ENCODE measurements at regions not wholly inside any gene's neighbourhood (a gene's known extent, or its start where the extent isn't known, plus 50 kb on each side); places are given as distances from the start of the nearest gene placed in this dataset.

- Histone ChIP-seq H3K4me3 (no peak overlapping the region), H3K4me1 (no peaks in the 10 kb centered on the region), H3K27ac (no peak overlapping the region), H3K27me3 (ENCODE audit: insufficient read depth in 3 of 3, low read length in 2 of 3) (no peaks in the 10 kb centered on the region), H3K36me3 (ENCODE audit: insufficient read depth in 1 of 2, low read depth in 1 of 2) (no peaks in the 10 kb centered on the region), H3K9me3 (no peaks in the 10 kb centered on the region)
- WGBS, 3 donors, result 78 to 81% (median 79%) methylated on average over 3 of the region's 3 CpGs
- no peak for TF ChIP-seq CTCF (IDR thresholded peaks at IDR 0.05)
- intact Hi-C loops (cut with DNase I), result no loop called here
- DNase-seq (no peak), ATAC-seq (no peak)
These were observed 144.4 kb upstream of the NBPF11 start for GRCh38 chr1:148296511-148296910.

- intact Hi-C loops (cut with DNase I), result no loop called here
- no peaks in the 10 kb centered on the region for H3K27me3 ChIP-seq (ENCODE audit: insufficient read depth in 3 of 3, low read length in 2 of 3)
- H3K4me3 ChIP-seq, result no peak overlapping the region
- H3K9me3 ChIP-seq, result no peaks in the 10 kb centered on the region
- no peak for DNase-seq
- no peak overlapping the region for H3K27ac ChIP-seq
- no peaks in the 10 kb centered on the region for H3K36me3 ChIP-seq (ENCODE audit: insufficient read depth in 1 of 2, low read depth in 1 of 2)
- H3K4me1 ChIP-seq, result no peaks in the 10 kb centered on the region
- no peak for TF ChIP-seq CTCF (IDR thresholded peaks at IDR 0.05)
- 63 to 67% (median 67%) methylated on average over 5 of the region's 5 CpGs for WGBS, 3 donors
- ATAC-seq, result no peak
These were observed 142.2 kb upstream of the NBPF11 start for GRCh38 chr1:148294116-148294807.

GRCh38 chr1:148293651-148294050, 141.6 kb upstream of the NBPF11 start:
- DNase-seq (no peak), ATAC-seq (no peak)
- Histone ChIP-seq H3K27ac (no peak overlapping the region), H3K4me1 (no peaks in the 10 kb centered on the region), H3K4me3 (no peak overlapping the region), H3K9me3 (no peaks in the 10 kb centered on the region), H3K36me3 (ENCODE audit: insufficient read depth in 1 of 2, low read depth in 1 of 2) (no peaks in the 10 kb centered on the region), H3K27me3 (ENCODE audit: insufficient read depth in 3 of 3, low read length in 2 of 3) (no peaks in the 10 kb centered on the region)
- no peak for TF ChIP-seq CTCF (IDR thresholded peaks at IDR 0.05)
- 48 to 55% (median 53%) methylated on average over 6 of the region's 6 CpGs for WGBS, 3 donors
- intact Hi-C loops (cut with DNase I), result no loop called here

- no peak for DNase-seq
- ATAC-seq, result no peak
- Histone ChIP-seq H3K36me3 (ENCODE audit: insufficient read depth in 1 of 2, low read depth in 1 of 2) (no peaks in the 10 kb centered on the region), H3K4me1 (no peaks in the 10 kb centered on the region), H3K4me3 (no peak overlapping the region), H3K27ac (no peak overlapping the region), H3K27me3 (ENCODE audit: insufficient read depth in 3 of 3, low read length in 2 of 3) (no peaks in the 10 kb centered on the region), H3K9me3 (no peaks in the 10 kb centered on the region)
- intact Hi-C loops (cut with DNase I), result no loop called here
- no peak for TF ChIP-seq CTCF (IDR thresholded peaks at IDR 0.05)
- 45 to 52% (median 46%) methylated on average over 2 of the region's 2 CpGs for WGBS, 3 donors
These were observed 140.8 kb upstream of the NBPF11 start for GRCh38 chr1:148292915-148293314.

- no peak for ATAC-seq
- intact Hi-C loops (cut with DNase I), result no loop called here
- no peaks in the 10 kb centered on the region for H3K4me1 ChIP-seq
- H3K9me3 ChIP-seq, result no peaks in the 10 kb centered on the region
- no peak overlapping the region for H3K4me3 ChIP-seq
- TF ChIP-seq CTCF (IDR thresholded peaks at IDR 0.05), result no peak
- no peaks in the 10 kb centered on the region for H3K27me3 ChIP-seq (ENCODE audit: insufficient read depth in 3 of 3, low read length in 2 of 3)
- no peak overlapping the region for H3K27ac ChIP-seq
- H3K36me3 ChIP-seq (ENCODE audit: insufficient read depth in 1 of 2, low read depth in 1 of 2), result no peaks in the 10 kb centered on the region
- DNase-seq, result no peak
These were observed 138.8 kb upstream of the NBPF11 start for GRCh38 chr1:148290881-148291280.
